ENCODE measurements at regions not wholly inside any gene's neighbourhood (a gene's known extent, or its start where the extent isn't known, plus 50 kb on each side); places are given as distances from the start of the nearest gene placed in this dataset.

DNA sequence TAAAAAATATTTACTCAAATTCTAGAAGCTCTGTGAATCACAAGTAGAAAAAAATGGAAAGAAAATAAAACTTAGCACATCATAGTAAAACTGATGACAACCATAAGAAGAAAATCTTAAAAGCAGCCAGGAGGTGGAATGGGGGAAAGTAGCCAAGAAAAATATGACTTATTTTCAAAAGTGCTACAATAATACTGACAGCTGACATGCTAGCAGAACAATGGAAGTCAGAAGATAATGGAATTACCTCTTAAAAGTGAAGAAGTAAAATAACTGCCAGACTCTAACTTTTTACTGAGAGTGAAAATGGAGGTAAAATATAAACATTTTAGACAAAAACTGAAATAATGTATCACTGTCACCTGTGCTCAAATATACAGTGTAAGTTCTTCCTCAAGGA lies 532.2 kb upstream of the SGCD start:
- Histone ChIP-seq H3K79me2 (ENCODE audit: insufficient read depth, low read length) (no peaks in the 10 kb centered on the region), H3K9ac (ENCODE audit: low read length) (no peak overlapping the region), H3K27ac (ENCODE audit: low read depth, low read length) (no peak overlapping the region), H3K4me1 (ENCODE audit: control insufficient read depth in 1 of 2, insufficient read depth in 2 of 2, low read length in 2 of 2) (no peaks in the 10 kb centered on the region), H2AFZ (ENCODE audit: low read depth, low read length, poor library complexity, severe bottlenecking) (no peak overlapping the region), H4K20me1 (ENCODE audit: insufficient read depth) (no peaks in the 10 kb centered on the region), H3K4me3 (replicated peaks in 1 of 2; ENCODE audit: low read depth in 1 of 2, low read length in 2 of 2) (no peak overlapping the region), H3K4me2 (ENCODE audit: low read length) (no peak overlapping the region), H3K27me3 (ENCODE audit: insufficient read depth, low read length) (no peaks in the 10 kb centered on the region), H3K9me2 (ENCODE audit: insufficient read depth) (no peaks in the 10 kb centered on the region), H3K36me3 (ENCODE audit: control insufficient read depth in 1 of 2, insufficient read depth in 2 of 2, low read length in 2 of 2) (no peaks in the 10 kb centered on the region), H3K9me3 (ENCODE audit: control insufficient read depth in 1 of 2, insufficient read depth in 1 of 2, low read depth in 1 of 2, low read length in 2 of 2) (peaks cover 3 to 6% of the 10 kb centered on the region in 2 experiments; a peak in 2 of 4 replicates)
- intact Hi-C loops (cut with micrococcal nuclease): no loop called here
- no peak for TF ChIP-seq CTCF (IDR thresholded peaks at IDR 0.05 in 2 of 3, conservative IDR thresholded peaks at IDR 0.05 in 1 of 3; ENCODE audit: borderline replicate concordance in 1 of 3, insufficient read depth in 1 of 3, low read depth in 2 of 3, low read length in 2 of 3)
- TF ChIP-seq, protein P1, sequence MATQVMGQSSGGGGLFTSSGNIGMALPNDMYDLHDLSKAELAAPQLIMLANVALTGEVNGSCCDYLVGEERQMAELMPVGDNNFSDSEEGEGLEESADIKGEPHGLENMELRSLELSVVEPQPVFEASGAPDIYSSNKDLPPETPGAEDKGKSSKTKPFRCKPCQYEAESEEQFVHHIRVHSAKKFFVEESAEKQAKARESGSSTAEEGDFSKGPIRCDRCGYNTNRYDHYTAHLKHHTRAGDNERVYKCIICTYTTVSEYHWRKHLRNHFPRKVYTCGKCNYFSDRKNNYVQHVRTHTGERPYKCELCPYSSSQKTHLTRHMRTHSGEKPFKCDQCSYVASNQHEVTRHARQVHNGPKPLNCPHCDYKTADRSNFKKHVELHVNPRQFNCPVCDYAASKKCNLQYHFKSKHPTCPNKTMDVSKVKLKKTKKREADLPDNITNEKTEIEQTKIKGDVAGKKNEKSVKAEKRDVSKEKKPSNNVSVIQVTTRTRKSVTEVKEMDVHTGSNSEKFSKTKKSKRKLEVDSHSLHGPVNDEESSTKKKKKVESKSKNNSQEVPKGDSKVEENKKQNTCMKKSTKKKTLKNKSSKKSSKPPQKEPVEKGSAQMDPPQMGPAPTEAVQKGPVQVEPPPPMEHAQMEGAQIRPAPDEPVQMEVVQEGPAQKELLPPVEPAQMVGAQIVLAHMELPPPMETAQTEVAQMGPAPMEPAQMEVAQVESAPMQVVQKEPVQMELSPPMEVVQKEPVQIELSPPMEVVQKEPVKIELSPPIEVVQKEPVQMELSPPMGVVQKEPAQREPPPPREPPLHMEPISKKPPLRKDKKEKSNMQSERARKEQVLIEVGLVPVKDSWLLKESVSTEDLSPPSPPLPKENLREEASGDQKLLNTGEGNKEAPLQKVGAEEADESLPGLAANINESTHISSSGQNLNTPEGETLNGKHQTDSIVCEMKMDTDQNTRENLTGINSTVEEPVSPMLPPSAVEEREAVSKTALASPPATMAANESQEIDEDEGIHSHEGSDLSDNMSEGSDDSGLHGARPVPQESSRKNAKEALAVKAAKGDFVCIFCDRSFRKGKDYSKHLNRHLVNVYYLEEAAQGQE (IDR thresholded peaks at IDR 0.05; ENCODE audit: low read depth): no peak
- TF ChIP-seq RAD21 (IDR thresholded peaks at IDR 0.05; ENCODE audit: low read depth): no peak
- no peak for TF ChIP-seq CBX3 (IDR thresholded peaks at IDR 0.05; ENCODE audit: low read depth)
- TF ChIP-seq EZH2 (IDR thresholded peaks at IDR 0.05): no peak
- TF ChIP-seq, protein P2, sequence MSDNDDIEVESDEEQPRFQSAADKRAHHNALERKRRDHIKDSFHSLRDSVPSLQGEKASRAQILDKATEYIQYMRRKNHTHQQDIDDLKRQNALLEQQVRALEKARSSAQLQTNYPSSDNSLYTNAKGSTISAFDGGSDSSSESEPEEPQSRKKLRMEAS (IDR thresholded peaks at IDR 0.05): no peak
- no peak for TF ChIP-seq ATF3 (IDR thresholded peaks at IDR 0.05)
- no peak for TF ChIP-seq EZH2phosphoT487 (IDR thresholded peaks at IDR 0.05; ENCODE audit: borderline replicate concordance)
- TF ChIP-seq SIN3A (IDR thresholded peaks at IDR 0.05; ENCODE audit: low read depth): no peak
- TF ChIP-seq ZNF274 (IDR thresholded peaks at IDR 0.05; ENCODE audit: low read depth, low read length): no peak
- BruUV-seq (replicated peaks): no TSS peak
- RAD21 ChIA-PET (ENCODE audit: low non-redundant PET in 1 of 2, low total read pairs in 2 of 2, uncharacterized antibody in 2 of 2, unreplicated experiment in 2 of 2): no interaction called here
- CTCF ChIA-PET: no interaction called here
- ATAC-seq: no peak
- POLR2A ChIA-PET: no interaction called here
- peak; percentile 8 for DNase-seq (ENCODE audit: low read depth, low spot score)
